Left colon (tissue), 2 donors: ENCODE measurements at regions not wholly inside any gene's neighbourhood (a gene's known extent, or its start where the extent isn't known, plus 50 kb on each side); places are given as distances from the start of the nearest gene placed in this dataset.
A peak's percentile ranks its signal among the peaks of the same experiment; 100 is the strongest.

Experiments
- ATAC-seq: fragments of 200-7000 bp; cut with Tn5 transposase; one replicate; pipeline ENCODE4 v1.9.1; 2020; ENCODE audit warnings: mild to moderate bottlenecking, moderate library complexity
- DNase-seq, 2 donors: peaks; one replicate each; pipeline ENCODE4 v3.0.0-alpha.2; 2020
- intact Hi-C, 2 donors: fragments of 100-400 bp; cut with DNase I in 1 of 2; cut with micrococcal nuclease in 1 of 2; formaldehyde crosslinking; loops; one replicate each; pipeline versions ENCODE4 v1.11.2 to v1.14.0; 2022; cut with DNase I, micrococcal nuclease
- donor health status: DM: no; HTN: no; CAD: no.
- donor health status: DM: yes; HTN: yes; CAD: no.

DNA sequence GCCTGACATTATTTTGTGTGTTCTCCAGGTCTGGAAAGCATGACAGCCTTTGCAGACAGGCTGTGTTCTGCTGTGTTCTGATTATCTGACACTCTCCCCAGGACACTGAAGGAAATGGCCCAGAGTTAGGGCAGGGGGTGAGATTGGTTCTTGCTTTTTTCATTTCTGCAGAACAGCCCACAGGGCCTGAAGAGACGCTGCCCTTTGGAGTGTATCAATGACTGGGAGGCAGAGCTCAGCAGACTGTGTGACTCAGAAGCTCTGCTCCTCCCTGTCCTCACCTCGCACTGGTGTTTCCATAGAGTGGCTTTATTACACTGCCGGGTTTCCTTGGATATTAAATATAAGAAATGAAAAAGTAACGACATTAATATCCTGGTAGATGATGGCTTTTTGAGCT lies 523.6 kb downstream of the NTRK3 start:
- intact Hi-C loops = no loop called here
- no peak for ATAC-seq
- DNase-seq = no peak

DNA sequence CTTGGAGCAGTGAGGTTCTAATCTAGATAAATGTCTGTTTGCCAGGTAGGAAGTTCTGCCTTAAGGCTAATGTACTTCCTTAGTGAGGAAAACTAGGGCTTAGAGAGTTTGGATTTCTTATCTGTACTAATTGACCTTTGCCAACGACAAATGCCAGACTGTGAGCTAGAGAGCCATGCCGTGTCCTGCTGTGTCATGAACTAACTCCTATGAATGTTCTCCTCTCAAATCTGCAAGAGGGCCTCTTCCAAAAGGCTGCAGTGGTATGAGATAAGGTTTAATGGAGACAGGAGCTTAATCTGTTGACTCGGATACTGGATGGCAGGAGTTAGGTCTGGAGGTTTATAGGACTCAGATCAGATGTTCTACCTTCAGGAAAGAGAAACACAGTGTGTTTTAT lies 524.9 kb downstream of the NTRK3 start:
- intact Hi-C loops = no loop called here
- ATAC-seq = no peak
- DNase-seq = no peak

GRCh38 chr15:87730706-87731105 lies 525.8 kb downstream of the NTRK3 start:
- DNase-seq = no peak
- intact Hi-C loops = no loop called here
- ATAC-seq = no peak

DNA sequence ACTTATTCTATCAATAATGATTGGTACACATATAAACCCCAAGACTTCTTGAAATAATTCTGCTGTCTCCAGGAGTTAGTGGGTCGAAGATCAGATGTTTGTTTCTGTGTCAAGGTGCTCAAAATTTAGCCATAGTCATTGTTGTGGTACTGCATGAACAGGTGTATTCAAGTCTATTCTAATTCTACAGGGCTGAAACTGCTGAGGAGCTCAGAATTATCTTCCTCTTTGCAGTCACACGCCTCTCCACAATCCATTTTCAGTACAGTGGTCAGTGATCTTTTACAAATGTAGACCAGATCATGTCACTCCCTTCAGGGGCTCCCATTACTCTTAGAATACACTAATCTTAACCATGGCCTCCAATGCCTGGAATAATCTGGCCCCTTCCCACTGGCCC lies 527.5 kb downstream of the NTRK3 start:
- no peak for ATAC-seq
- intact Hi-C loops = no loop called here
- DNase-seq = no peak

DNA sequence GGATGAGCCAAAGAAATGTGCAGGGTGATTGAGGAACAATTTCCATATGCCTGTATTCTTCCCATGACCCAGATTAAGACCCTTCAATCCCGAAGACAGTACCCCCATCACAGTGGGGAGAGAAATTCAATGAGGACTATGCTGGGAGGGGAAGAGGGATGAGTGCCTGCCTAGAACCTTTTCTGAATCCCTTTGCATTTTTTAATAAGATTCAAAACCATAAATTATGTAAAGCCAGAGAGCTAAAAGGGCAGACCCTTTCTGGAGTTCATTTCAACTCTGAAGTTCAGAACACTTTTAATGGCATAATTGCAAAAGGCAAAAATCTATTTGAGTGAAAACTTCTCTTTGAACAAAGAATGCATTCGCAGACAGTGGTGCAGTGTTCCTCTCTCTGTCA lies 529.5 kb downstream of the NTRK3 start:
- DNase-seq = no peak
- intact Hi-C loops = no loop called here
- no peak for ATAC-seq

DNA sequence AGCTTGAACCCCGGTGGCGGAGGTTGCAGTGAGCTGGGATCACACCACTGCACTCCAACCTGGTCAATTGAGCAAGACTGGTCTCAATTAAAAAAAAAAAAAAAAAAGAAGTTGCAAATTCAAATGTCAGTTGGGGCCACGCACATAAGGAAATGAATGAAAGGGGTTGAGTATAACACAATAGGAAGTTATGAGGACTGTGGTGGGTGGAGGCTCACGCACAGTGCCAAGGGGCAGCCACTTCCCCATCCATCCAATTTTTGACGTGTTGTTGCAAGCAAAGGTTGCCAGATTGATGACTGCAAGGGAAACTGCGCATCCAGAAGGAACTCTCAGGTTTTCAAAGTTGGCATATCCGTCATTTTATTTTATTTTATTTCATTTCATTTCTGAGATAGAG lies 532.2 kb downstream of the NTRK3 start:
- ATAC-seq (no peak), DNase-seq (no peak)
- intact Hi-C loops = no loop called here

DNA sequence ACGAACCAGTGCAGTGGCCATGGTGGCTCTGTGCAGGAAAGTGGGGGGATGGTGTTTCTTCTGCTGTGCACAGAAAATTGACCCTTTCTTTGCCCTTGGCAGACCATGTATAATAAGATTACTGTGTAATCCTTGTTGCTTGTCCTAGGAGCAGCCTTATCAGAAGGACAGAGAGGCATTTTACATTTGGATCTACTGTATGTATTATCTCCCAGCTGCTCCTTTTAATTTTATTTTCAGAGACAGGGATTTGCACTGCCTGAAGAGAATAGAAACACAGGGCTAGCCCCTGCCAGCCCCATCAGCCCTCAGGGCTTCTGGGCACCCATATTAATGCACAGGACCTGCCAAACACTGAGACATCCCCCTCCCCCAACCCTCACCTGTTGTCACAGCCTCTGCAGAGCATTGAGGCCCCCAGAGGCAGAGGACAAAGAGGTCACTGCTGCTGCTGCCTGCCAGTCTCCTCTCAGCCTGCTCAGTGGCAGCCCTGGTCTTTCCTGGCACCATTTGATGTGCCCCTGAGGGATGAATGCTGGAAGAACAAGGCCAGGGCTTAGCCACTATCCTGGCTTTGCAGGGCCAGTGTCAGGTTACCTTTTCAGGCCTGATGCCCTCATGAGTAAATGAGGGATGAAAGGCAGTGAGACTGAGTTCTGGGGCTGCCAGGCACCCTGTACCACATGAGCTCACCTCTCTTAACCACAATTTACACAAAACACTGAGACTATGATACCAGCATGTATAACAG lies 533.4 kb downstream of the NTRK3 start:
- DNase-seq = no peak
- intact Hi-C loops = no loop called here
- ATAC-seq = no peak

- intact Hi-C loops = no loop called here
- ATAC-seq (no peak), DNase-seq (no peak)
Measured at GRCh38 chr15:87720235-87720634, 536.3 kb downstream of the NTRK3 start.

- ATAC-seq = no peak
- DNase-seq = no peak
- intact Hi-C loops = no loop called here
Measured at GRCh38 chr15:87716422-87716821, 540.1 kb downstream of the NTRK3 start.

- DNase-seq (no peak), ATAC-seq (no peak)
- intact Hi-C loops = no loop called here
Measured at GRCh38 chr15:87715252-87715651, 541.3 kb downstream of the NTRK3 start.

DNA sequence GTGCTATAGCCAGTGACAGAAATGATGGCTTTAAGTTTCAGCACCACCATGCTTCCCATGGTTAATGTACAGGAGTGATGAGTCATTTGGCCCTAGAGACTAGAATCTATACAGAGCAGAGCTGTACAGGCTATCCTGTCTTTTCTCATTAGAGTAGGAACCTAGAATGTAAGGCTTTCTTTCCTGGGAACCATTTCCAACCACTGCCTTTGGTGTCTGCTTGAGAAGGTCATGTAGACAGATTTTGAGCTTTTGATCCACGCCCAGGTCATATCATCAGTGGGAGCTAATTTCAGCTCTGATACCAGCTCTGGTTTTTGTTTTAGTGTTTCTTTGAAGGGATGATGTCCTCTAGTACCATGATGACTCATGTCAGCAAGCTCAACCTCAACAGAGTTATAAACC lies 543.1 kb downstream of the NTRK3 start:
- intact Hi-C loops = no loop called here
- DNase-seq (no peak), ATAC-seq (no peak)

- DNase-seq = no peak
- intact Hi-C loops = no loop called here
- no peak for ATAC-seq
Measured at GRCh38 chr15:87712211-87712610, 544.3 kb downstream of the NTRK3 start.

DNA sequence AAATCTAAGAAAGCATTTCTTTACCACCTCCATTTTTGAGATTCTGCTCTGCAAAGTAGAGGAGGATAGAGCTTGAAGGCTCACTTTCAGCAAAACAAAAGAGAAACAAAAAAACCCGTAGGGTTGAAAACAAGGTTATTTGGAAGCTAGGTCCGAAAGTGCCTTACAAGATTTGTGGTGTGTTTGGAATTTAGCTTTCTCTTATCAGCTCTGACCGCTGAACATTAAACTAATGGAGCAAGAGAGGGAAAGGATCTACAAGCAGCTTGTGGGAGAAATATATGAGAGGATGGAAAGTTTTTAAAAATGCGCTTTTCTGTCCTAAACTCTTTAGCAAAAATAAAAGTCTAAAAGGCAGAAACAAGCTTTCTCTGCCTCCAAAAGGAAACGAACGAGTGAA lies 545.5 kb downstream of the NTRK3 start:
- intact Hi-C loops = no loop called here

GRCh38 chr15:87710406-87710805 lies 546.1 kb downstream of the NTRK3 start:
- DNase-seq (peak in 1 of 2 donors; percentile 27), ATAC-seq (no peak)
- intact Hi-C loops = no loop called here

More for the DNA sequence above, 545.5 kb downstream of the NTRK3 start:
- DNase-seq = no peak
- ATAC-seq = no peak

GRCh38 chr15:87707566-87708130 lies 548.9 kb downstream of the NTRK3 start:
- DNase-seq (no peak), ATAC-seq (no peak)
- intact Hi-C loops = no loop called here

GRCh38 chr15:87707071-87707470 lies 549.5 kb downstream of the NTRK3 start:
- ATAC-seq = no peak
- no peak for DNase-seq
- intact Hi-C loops = no loop called here

DNA sequence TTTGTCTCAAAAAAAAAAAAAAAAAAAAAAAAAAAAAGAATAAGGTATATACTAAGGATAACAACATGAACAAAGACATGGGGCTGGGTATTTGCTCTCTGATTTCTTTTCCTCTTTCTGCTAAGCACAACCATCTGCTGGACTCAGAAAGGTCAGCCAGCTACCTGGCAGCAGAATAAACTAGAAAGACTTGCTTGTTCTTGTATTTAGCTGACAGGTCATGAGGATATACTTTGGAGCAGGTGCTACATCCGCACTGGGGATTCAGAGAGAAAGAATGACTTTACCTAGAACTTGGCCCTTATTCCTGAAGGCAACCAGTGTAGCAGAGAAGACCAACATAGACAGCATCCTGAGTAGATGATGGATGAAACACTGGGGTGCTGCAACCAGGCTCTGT lies 550.5 kb downstream of the NTRK3 start:
- intact Hi-C loops = no loop called here
- DNase-seq (no peak), ATAC-seq (no peak)

DNA sequence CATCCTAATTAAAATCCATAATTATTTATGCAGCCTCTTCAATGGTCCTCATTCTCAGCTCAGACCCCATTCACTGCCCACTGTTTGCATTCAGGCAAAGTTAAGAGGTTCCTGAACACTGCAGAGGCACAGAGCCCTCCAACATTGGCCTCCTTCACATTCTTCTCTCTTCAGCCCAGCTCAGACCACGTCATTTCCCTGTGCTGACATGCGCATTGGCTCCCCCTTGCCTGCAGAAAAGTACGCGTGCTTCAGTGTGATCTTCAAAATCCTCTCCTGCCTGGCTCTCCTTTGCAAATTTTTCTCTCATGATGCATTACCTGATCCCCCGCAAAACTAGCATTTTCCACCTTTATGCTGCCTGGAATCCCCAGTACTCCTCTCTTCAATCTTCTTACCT lies 552.3 kb downstream of the NTRK3 start:
- intact Hi-C loops = no loop called here
- DNase-seq (no peak), ATAC-seq (no peak)

DNA sequence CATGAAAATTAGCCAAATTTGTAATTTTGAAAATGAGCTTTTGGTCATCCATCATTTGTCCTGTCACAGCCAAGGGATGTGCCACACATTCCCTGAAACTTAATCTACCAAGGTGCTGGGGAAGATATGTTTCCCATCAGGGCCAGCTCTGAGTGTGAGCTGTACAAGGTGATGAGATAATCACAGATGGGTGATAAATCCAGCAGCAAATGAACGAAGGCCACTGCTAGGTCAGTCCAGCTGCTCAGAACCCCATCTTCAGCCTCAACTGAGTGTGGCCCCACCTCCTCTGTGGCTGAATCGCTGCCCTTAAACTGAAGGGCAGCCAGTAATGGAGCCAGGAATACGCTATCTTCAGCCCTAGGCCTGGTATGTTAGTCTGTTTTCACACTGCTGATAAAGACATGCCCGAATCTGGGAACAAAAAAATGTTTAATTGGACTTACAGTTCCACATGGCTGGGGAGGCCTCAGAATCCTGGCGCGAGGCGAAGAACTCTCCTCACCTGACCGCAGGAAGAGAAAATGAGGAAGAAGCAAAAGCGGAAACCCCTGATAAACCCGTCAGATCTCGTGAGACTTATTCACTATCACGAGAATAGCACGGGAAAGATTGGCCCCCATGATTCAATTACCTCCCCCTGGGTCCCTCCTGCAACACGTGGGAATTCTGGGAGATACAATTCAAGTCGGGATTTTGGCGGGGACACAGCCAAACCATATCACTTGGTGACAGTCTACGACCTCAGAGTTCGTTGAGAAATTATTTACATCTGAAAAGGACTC lies 553.0 kb downstream of the NTRK3 start:
- DNase-seq (no peak), ATAC-seq (no peak)
- intact Hi-C loops = no loop called here

- no peak for DNase-seq
- ATAC-seq = no peak
- intact Hi-C loops = no loop called here
Measured at GRCh38 chr15:87702270-87702669, 554.3 kb downstream of the NTRK3 start.
